MCF 10A (cell line): ENCODE measurements at regions not wholly inside any gene's neighbourhood (a gene's known extent, or its start where the extent isn't known, plus 50 kb on each side); places are given as distances from the start of the nearest gene placed in this dataset.

Experiments
- BruUV-seq: library from RNA; stranded (reverse); fragments of 400-500 nt; replicated peaks from 2 replicates; lab custom pipeline; 2021; lab: Mats Ljungman, UMichigan
- CTCF ChIA-PET: fragments of 300-600 bp; sonication (Branson Sonifier 250); formaldehyde crosslinking; extraction: SDS; loops from one replicate; lab custom pipeline; 2021; ENCODE audit warnings: antibody characterized with exemption, inconsistent platforms; lab: Yijun Ruan, JAX
- POLR2A ChIA-PET: fragments of 300-600, 350-650 bp; sonication (Branson Sonifier 250); formaldehyde crosslinking; extraction: SDS; loops from one replicate; lab custom pipeline; 2020; ENCODE audit warnings: antibody characterized with exemption, inconsistent platforms; lab: Yijun Ruan, JAX
- DNase-seq: peaks from one replicate; pipeline ENCODE4 v3.0.0-alpha.2; 2018; ENCODE audit not compliant: unreplicated experiment
- H3K27ac Mint-ChIP-seq: one replicate; pipeline ENCODE4 v1.8.0; 2022; ENCODE audit warnings: mild to moderate bottlenecking, low read depth, mixed read lengths; ENCODE audit not compliant: unreplicated experiment
- H3K27me3 Mint-ChIP-seq: one replicate; pipeline ENCODE4 v1.8.0; 2022; ENCODE audit warnings: mixed read lengths; ENCODE audit not compliant: insufficient read depth, unreplicated experiment
- H3K36me3 Mint-ChIP-seq: one replicate; pipeline ENCODE4 v1.8.0; 2022; ENCODE audit warnings: mild to moderate bottlenecking, moderate library complexity, mixed read lengths; ENCODE audit not compliant: insufficient read depth, unreplicated experiment
- H3K4me1 Mint-ChIP-seq: one replicate; pipeline ENCODE4 v1.8.0; 2022; ENCODE audit warnings: mixed read lengths; ENCODE audit not compliant: insufficient read depth, unreplicated experiment
- H3K4me3 Mint-ChIP-seq: one replicate; pipeline ENCODE4 v1.8.0; 2022; ENCODE audit warnings: mild to moderate bottlenecking, moderate library complexity, mixed read lengths; ENCODE audit not compliant: unreplicated experiment
- H3K9me3 Mint-ChIP-seq: one replicate; pipeline ENCODE4 v1.8.0; 2022; ENCODE audit warnings: mixed read lengths; ENCODE audit not compliant: unreplicated experiment
- CTCF ChIP-seq: fragments of 200-600 bp; IDR thresholded peaks from one replicate; pipeline ENCODE4 v1.8.0; 2022; ENCODE audit warnings: antibody characterized with exemption, mild to moderate bottlenecking; ENCODE audit not compliant: unreplicated experiment
- intact Hi-C: fragments of 100-400 bp; cut with micrococcal nuclease; formaldehyde crosslinking; loops from 2 replicates; pipeline ENCODE4 v1.14.1; 2022

- TF ChIP-seq CTCF, result no peak
- Mint-ChIP-seq H3K4me3 (no peak overlapping the region), H3K36me3 (no peaks in the 10 kb centered on the region), H3K4me1 (no peaks in the 10 kb centered on the region), H3K9me3 (no peaks in the 10 kb centered on the region), H3K27ac (no peak overlapping the region), H3K27me3 (no peaks in the 10 kb centered on the region)
- no TSS peak for BruUV-seq
- no peak for DNase-seq
- ChIA-PET CTCF (interaction anchor here (0.6 kb wide), 1 partner anchor 291 kb away, joined by 3 read pairs; no protein-coding TSS in a partner anchor), POLR2A (interaction anchor here (0.6 kb wide), 1 partner anchor 1180 kb away, joined by 3 read pairs; no protein-coding TSS in a partner anchor)
- intact Hi-C loops, result no loop called here
Observed at GRCh38 chr4:104044369-104044768, 324.6 kb upstream of the TACR3 start.

- DNase-seq, result no peak
- TF ChIP-seq CTCF, result no peak
- H3K36me3 Mint-ChIP-seq, result no peaks in the 10 kb centered on the region
- no peaks in the 10 kb centered on the region for H3K9me3 Mint-ChIP-seq
- POLR2A ChIA-PET, result no interaction called here
- no peaks in the 10 kb centered on the region for H3K27me3 Mint-ChIP-seq
- intact Hi-C loops, result no loop called here
- H3K27ac Mint-ChIP-seq, result no peak overlapping the region
- no peak overlapping the region for H3K4me3 Mint-ChIP-seq
- no peaks in the 10 kb centered on the region for H3K4me1 Mint-ChIP-seq
- CTCF ChIA-PET, result interaction anchor here (0.6 to 2.2 kb wide), 5 partner anchors 15 to 827 kb away, joined by 3 to 9 read pairs (median 3); no protein-coding TSS in a partner anchor
- BruUV-seq, result no TSS peak
Observed at GRCh38 chr4:104032896-104033295, 313.1 kb upstream of the TACR3 start.

- no TSS peak for BruUV-seq
Observed at GRCh38 chr4:104025251-104025650, 305.5 kb upstream of the TACR3 start.

GRCh38 chr4:104022831-104023230 is 303.0 kb upstream of the TACR3 start:
- Mint-ChIP-seq H3K27me3 (no peaks in the 10 kb centered on the region), H3K9me3 (no peaks in the 10 kb centered on the region), H3K4me3 (no peak overlapping the region), H3K4me1 (no peaks in the 10 kb centered on the region), H3K27ac (no peak overlapping the region), H3K36me3 (no peaks in the 10 kb centered on the region)
- BruUV-seq, result no TSS peak
- ChIA-PET POLR2A (no interaction called here), CTCF (no interaction called here)
- no peak for DNase-seq
- intact Hi-C loops, result no loop called here
- TF ChIP-seq CTCF, result no peak

More at GRCh38 chr4:104025251-104025650, 305.5 kb upstream of the TACR3 start:
- Mint-ChIP-seq H3K4me1 (no peaks in the 10 kb centered on the region), H3K27me3 (no peaks in the 10 kb centered on the region), H3K9me3 (no peaks in the 10 kb centered on the region), H3K36me3 (no peaks in the 10 kb centered on the region), H3K4me3 (no peak overlapping the region), H3K27ac (no peak overlapping the region)
- CTCF ChIA-PET, result no interaction called here
- POLR2A ChIA-PET, result no interaction called here
- no peak for DNase-seq
- intact Hi-C loops, result no loop called here
- no peak for TF ChIP-seq CTCF
